ENCODE measurements at regions not wholly inside any gene's neighbourhood (a gene's known extent, or its start where the extent isn't known, plus 50 kb on each side); places are given as distances from the start of the nearest gene placed in this dataset.
"Not testable (repeated sequence)": the region's sequence is repeated elsewhere in the genome, so short reads cannot be mapped to it uniquely, and the experiment has no call there.

DNA sequence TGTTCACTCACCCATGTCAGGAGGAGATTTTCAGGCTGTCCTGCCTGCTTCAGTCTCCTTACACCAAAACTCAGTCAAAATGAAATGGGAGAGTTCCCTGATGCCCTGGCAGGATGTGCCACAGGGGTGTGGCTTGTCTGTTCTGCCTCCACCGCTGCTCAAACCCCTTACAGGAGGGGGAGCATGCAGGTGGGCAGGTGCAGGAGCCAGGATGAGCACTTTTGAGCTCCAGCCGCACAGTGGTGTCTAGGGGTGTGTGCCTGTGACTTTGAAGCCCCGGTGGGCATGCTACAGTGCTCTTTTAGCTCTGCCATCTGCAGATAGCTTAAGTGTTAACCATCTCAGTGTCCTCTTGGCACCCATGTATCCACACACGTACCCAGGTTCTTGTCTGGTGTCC lies 71.9 kb upstream of the IPO5 start:
- DNase-seq = no peak

DNA sequence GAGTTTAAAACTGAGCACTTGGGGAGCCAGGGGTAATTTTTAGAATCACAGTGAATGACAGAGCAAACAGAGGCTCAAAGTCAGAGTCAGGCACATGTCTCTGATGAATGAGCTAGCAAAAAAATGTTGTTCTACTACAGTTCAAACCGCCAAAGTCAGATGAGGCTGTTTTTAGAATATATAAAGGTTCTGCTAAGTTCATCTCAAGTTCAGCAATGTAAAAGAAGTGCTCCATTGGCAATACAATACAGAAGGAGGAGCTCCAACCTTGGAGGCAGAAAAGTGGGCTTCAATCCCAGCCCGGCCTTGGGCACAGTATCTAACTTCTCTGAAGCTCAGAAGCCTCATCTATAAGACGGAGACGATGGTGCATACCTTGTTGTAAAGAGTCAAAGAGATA lies 70.1 kb upstream of the IPO5 start:
- no peak for DNase-seq

DNA sequence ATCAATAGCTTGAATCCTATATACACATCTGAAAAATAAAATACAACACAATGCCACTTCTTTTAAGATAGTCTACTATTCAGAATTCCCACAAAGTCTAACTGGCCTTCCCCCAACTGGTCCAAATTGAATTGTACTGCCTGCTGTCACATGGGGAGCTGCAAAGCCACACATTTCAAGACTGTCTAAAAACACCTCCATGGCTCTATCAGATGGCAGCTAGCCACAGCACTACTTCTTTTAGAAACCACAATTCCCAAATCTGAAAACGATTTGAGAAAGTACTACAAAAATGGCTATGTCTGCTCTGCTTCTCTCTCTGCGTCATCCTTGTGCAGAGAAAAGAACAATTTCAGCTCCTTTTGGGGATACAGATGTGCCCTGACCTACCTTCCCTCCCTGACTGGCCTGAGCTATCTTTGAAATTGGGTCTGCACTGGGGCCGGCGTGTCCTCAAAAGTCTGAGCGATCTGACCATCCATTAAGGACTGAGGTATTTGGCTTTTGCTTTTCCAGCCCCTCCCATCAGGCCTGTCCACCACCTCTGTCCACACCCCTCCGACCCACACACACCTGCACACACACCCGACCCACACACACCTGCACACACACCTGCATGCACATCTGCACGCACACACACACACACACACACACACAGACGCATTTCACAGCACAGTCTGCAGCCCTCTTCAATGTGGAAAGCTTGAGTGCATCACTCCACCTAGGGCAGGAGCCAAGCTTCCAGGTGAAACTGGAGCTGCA lies 68.6 kb upstream of the IPO5 start:
- no peak for DNase-seq

DNA sequence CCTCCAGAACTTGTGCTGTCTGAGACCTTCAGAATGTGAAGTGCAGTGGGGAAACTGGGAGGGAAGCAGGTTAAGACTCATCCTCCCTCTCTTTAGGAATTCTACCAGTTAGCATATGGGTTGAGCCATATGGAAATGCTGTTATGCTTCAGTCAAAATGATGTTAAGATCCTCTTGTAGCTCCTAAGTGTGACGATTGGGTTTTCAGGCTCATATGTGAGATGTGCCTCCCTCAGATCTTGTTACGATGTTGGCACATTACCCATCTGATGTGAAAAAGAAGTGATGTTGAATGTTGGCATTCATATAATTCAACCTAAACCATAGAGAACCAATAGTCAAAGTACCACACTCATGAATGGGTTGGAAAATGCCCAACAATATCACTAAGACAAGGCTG lies 67.8 kb upstream of the IPO5 start:
- no peak for DNase-seq

DNA sequence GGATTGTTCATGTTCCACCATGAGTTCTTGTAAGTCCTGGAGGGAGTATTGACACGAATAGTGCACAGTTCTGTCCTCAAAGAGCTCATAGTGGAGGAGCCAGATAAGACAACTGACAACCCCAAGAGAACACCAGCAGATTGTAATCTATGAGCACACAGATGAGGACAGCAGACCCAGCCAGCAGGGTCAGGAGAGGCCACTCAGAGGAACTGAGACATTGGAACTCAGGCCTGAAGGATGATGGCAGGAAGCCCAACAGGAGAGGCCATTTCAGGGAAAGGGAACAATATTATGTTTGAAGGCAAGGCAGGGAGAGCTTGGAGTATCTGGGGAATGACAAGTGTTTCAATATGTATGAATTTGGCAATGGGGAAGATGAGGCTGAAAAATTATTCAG lies 63.7 kb upstream of the IPO5 start:
- DNase-seq = no peak

DNA sequence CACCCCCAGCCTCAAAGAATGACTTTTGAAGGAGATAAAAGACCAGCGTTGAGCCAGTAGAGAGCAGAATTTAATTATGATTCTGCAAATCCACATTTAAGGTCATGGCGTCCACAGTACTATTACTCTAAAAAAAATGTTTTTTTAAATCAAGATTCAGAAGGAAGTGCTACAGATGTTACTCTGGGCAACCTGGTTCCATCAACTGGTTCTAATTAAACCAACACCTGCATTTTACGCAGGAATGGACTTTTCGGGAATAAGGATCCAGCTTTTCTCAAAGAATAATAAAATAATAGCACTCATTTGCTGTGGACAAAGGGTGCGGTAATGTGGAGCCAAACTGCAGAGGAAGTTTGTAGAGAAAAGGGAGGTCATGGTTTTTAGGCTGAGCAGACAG lies 62.9 kb upstream of the IPO5 start:
- no peak for DNase-seq

DNA sequence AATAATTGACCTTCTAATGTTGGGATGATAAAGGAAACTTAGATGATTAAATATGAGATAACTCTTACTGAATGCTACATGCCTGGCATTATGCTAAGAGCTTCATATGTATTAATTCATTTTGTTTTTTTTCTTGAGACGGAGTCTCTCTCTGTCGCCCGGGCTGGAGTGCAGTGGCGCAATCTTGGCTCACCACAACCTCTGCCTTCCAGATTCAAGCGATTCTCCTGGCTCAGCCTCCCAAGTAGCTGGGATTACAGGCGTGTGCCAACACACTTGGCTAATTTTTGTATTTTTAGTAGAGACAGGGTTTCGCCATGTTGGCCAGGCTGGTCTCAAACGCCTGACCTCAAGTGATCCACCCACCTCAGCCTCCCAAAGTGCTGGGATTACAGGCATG lies 61.5 kb upstream of the IPO5 start:
- DNase-seq = not testable (repeated sequence)

DNA sequence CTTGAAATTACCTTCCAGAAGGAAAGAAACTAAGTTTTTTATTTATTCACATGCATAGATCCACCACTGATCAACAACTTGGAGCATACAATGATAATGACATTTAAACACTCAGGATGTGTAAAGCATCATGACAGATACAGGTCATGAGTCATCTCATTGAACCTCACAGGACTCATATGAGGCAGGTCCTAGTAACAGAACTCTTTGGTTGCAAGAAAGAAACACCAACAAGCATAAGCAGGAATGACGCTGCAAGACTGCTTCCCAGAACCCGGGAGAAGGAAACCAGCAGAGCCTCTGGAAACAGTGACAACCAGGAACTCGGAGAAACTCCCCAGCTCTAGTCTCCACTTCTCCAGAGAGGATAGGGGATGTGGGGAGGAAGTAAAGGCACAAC lies 60.8 kb upstream of the IPO5 start:
- DNase-seq = no peak

DNA sequence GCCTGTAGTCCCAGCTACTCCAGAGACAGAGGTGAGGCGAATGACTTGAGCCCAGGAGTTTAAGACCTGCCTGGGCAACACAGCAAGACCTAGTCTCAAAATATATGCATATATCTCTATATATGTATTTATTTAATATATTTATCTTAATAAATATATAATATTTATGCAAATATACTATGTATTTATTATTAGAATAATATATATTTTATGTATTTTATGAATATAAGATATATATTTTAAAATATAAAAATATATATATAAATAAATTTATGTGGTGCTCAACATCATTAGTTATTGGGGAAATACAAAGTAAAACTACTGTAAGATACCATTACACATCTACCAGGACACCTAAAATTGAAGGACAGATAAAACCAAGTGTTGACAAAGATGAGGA lies 58.1 kb upstream of the IPO5 start:
- no peak for DNase-seq

DNA sequence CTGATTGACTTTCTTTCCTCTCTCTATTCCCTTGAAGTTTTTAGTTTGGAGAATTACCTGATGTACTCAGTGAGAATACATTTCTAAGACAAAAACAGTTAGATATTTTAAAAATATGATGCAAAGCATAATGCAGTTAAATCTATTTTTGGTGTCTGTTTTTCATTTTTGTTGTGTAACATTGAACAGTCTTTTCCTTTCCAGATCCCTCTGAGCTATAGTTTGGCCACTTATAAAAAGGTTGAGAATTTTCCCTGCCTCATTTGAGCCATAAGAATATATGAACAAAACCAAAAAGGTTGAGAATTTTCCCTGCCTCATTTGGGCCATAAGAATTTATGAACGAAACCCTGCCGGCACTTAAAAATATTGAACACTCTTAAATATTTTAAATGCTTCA lies 57.0 kb upstream of the IPO5 start:
- DNase-seq = no peak

DNA sequence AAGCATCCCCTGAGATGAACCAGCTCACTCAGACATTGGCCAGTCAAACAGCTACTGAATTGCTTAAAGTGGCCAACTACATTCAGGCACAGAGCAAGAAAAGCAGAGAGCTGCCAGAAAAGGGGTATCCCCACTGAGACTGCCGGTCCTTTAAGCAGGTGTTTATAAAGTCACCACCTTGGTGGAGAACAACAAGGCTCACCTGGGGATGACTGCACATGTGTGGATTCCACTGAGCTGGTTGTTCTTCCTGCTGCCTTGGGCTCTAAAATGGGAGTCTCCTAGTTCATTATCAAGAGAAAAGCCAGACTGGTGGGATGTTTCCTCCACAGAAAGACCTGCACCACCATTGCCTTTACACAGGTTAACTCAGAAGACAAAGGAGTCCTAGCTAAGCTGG lies 51.8 kb upstream of the IPO5 start:
- DNase-seq = no peak
